ENCODE measurements at regions not wholly inside any gene's neighbourhood (a gene's known extent, or its start where the extent isn't known, plus 50 kb on each side); places are given as distances from the start of the nearest gene placed in this dataset.

GRCh38 chr6:48307573-48307972 lies 196.6 kb upstream of the PTCHD4 start:
- DNase-seq (no peak), ATAC-seq (no peak)
- H3K4me3 ChIP-seq (ENCODE audit: low read length): no peak overlapping the region
- Mint-ChIP-seq H3K4me1 (no peaks in the 10 kb centered on the region), H3K9me3 (peaks cover 10 to 12% of the 10 kb centered on the region in 2 donors), H3K27me3 (ENCODE audit: low read depth in 2 of 2) (no peaks in the 10 kb centered on the region), H3K36me3 (no peaks in the 10 kb centered on the region), H3K4me3 (no peak overlapping the region), H3K27ac (no peak overlapping the region)
- no peak overlapping the region for H3K27ac ChIP-seq (ENCODE audit: low read length)
- no peaks in the 10 kb centered on the region for H3K27me3 ChIP-seq (ENCODE audit: control insufficient read depth, insufficient read depth, low read length)
- 86% methylated on average over 1 of the region's 2 CpGs for WGBS (ENCODE audit: insufficient coverage)
- TF ChIP-seq CTCF (IDR thresholded peaks at IDR 0.05): no peak
- H3K36me3 ChIP-seq (ENCODE audit: control insufficient read depth, insufficient read depth, low read length): no peaks in the 10 kb centered on the region
- H3K4me1 ChIP-seq (ENCODE audit: control insufficient read depth, insufficient read depth, low read length): no peaks in the 10 kb centered on the region
- intact Hi-C loops (cut with micrococcal nuclease): no loop called here
- H3K9me3 ChIP-seq (ENCODE audit: control insufficient read depth, insufficient read depth, low read length): no peaks in the 10 kb centered on the region

DNA sequence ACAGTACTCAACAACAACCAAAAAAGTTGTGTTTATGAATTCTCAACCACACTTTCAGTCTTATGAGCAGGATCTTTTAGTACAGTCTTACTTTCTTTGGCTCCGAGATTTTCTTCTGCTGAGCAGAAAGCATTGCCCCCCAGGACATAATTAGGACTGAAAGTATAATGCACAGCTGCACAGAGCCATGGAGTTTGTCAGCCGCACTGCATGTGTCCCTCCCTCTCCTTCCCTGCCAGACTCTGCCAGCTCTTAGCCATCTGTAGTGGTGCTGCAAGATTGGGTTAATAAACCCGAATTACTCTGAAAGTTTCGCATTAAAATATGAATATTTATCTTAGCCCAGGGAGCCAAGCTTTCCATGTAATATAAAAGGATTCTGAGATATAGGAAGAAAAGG lies 179.6 kb upstream of the PTCHD4 start:
- Histone ChIP-seq H3K4me1 (ENCODE audit: control insufficient read depth, insufficient read depth, low read length) (no peaks in the 10 kb centered on the region), H3K27ac (ENCODE audit: low read length) (no peak overlapping the region)

GRCh38 chr6:48289841-48290240 lies 178.8 kb upstream of the PTCHD4 start:
- H3K27ac ChIP-seq (ENCODE audit: low read length): no peak overlapping the region
- H3K4me1 Mint-ChIP-seq: no peaks in the 10 kb centered on the region
- ATAC-seq (no peak), DNase-seq (no peak)
- peaks cover 7% of the 10 kb centered on the region for H3K9me3 ChIP-seq (ENCODE audit: control insufficient read depth, insufficient read depth, low read length)
- no peak overlapping the region for H3K4me3 Mint-ChIP-seq
- H3K27me3 Mint-ChIP-seq (ENCODE audit: low read depth in 2 of 2): no peaks in the 10 kb centered on the region
- no peaks in the 10 kb centered on the region for H3K36me3 Mint-ChIP-seq
- 91% methylated on average over 5 of the region's 5 CpGs for WGBS (ENCODE audit: insufficient coverage)
- intact Hi-C loops (cut with micrococcal nuclease): no loop called here
- no peaks in the 10 kb centered on the region for H3K4me1 ChIP-seq (ENCODE audit: control insufficient read depth, insufficient read depth, low read length)
- H3K27me3 ChIP-seq (ENCODE audit: control insufficient read depth, insufficient read depth, low read length): no peaks in the 10 kb centered on the region
- H3K4me3 ChIP-seq (ENCODE audit: low read length): no peak overlapping the region
- H3K36me3 ChIP-seq (ENCODE audit: control insufficient read depth, insufficient read depth, low read length): no peaks in the 10 kb centered on the region
- no peak for TF ChIP-seq CTCF (IDR thresholded peaks at IDR 0.05)
- H3K27ac Mint-ChIP-seq: no peak overlapping the region
- peaks cover 15 to 20% of the 10 kb centered on the region in 2 donors for H3K9me3 Mint-ChIP-seq

More for the DNA sequence above, 179.6 kb upstream of the PTCHD4 start:
- H3K27me3 ChIP-seq (ENCODE audit: control insufficient read depth, insufficient read depth, low read length): no peaks in the 10 kb centered on the region
- H3K9me3 ChIP-seq (ENCODE audit: control insufficient read depth, insufficient read depth, low read length): peaks cover 7% of the 10 kb centered on the region
- Mint-ChIP-seq H3K36me3 (no peaks in the 10 kb centered on the region), H3K4me3 (no peak overlapping the region), H3K4me1 (no peaks in the 10 kb centered on the region), H3K9me3 (peaks cover 13 to 16% of the 10 kb centered on the region in 2 donors), H3K27ac (no peak overlapping the region), H3K27me3 (ENCODE audit: low read depth in 2 of 2) (no peaks in the 10 kb centered on the region)
- intact Hi-C loops (cut with micrococcal nuclease): no loop called here
- no peaks in the 10 kb centered on the region for H3K36me3 ChIP-seq (ENCODE audit: control insufficient read depth, insufficient read depth, low read length)
- 88% methylated on average over 4 of the region's 4 CpGs for WGBS (ENCODE audit: insufficient coverage)
- ATAC-seq (no peak), DNase-seq (no peak)
- no peak for TF ChIP-seq CTCF (IDR thresholded peaks at IDR 0.05)
- H3K4me3 ChIP-seq (ENCODE audit: low read length): no peak overlapping the region

GRCh38 chr6:48281217-48281616 lies 170.2 kb upstream of the PTCHD4 start:
- no peak for ATAC-seq
- Histone ChIP-seq H3K27me3 (ENCODE audit: control insufficient read depth, insufficient read depth, low read length) (no peaks in the 10 kb centered on the region), H3K27ac (ENCODE audit: low read length) (no peak overlapping the region), H3K4me1 (ENCODE audit: control insufficient read depth, insufficient read depth, low read length) (no peaks in the 10 kb centered on the region), H3K9me3 (ENCODE audit: control insufficient read depth, insufficient read depth, low read length) (no peaks in the 10 kb centered on the region), H3K36me3 (ENCODE audit: control insufficient read depth, insufficient read depth, low read length) (no peaks in the 10 kb centered on the region), H3K4me3 (ENCODE audit: low read length) (no peak overlapping the region)
- Mint-ChIP-seq H3K4me3 (no peak overlapping the region), H3K27me3 (ENCODE audit: low read depth in 2 of 2) (no peaks in the 10 kb centered on the region), H3K27ac (no peak overlapping the region), H3K9me3 (peaks cover 10 to 22% of the 10 kb centered on the region in 2 donors), H3K36me3 (peaks cover 5% of the 10 kb centered on the region), H3K4me1 (no peaks in the 10 kb centered on the region)
- no peak for DNase-seq
- intact Hi-C loops (cut with micrococcal nuclease): no loop called here
- no CpG with 5 or more reads among the region's 1 CpG for WGBS (ENCODE audit: insufficient coverage)
- TF ChIP-seq CTCF (IDR thresholded peaks at IDR 0.05): no peak

Data from natural killer cell (primary cell).